Activated CD8-positive, alpha-beta memory T cell treated with anti-CD3 and anti-CD28 coated beads for 1 hour (primary cell): ENCODE measurements at regions not wholly inside any gene's neighbourhood (a gene's known extent, or its start where the extent isn't known, plus 50 kb on each side); places are given as distances from the start of the nearest gene placed in this dataset.

Experiments
- DNase-seq, 2 donors: peaks; one replicate each; pipeline ENCODE4 v3.0.0-alpha.2; 2020; ENCODE audit warnings: low read depth in 1 of 2; ENCODE audit errors: extremely low read depth in 1 of 2

DNA sequence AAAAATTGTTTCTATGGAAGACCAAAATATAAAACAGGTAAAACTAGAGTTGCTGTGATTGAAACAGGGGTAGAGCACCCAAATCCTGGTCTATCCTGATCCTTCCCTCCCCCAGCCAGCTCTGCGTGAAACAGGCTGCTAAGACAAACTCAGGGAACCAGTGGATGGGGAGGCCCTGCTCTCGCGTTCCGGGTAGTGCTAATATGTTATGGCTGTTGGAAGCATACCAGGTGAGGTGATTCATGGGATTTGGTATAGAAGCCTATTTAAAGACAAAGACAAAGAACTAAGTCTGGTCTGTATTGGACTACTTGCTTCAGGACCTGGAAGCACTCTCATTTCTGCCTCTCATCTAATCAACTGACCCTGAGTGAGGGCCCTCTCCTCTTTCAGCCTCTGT lies 63.0 kb upstream of the CCBE1 start:
- DNase-seq: no peak

DNA sequence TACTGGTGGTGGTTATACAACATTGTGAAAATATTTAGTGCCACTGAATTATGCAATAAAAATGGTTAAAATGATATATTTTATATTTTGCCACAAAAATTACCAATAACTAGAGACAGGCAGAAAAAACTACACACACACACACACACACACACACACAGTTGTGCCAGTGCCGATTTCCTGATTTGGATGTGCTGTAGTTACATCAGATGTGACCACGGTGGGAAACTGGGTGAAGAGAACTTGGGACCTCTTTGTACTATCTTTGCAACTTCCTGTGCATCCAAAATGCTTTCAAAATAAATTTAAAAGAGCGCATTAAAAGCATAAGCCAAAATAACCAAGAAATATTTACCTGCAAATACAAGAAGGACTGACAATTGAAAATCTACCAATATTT lies 61.6 kb upstream of the CCBE1 start:
- no peak for DNase-seq

DNA sequence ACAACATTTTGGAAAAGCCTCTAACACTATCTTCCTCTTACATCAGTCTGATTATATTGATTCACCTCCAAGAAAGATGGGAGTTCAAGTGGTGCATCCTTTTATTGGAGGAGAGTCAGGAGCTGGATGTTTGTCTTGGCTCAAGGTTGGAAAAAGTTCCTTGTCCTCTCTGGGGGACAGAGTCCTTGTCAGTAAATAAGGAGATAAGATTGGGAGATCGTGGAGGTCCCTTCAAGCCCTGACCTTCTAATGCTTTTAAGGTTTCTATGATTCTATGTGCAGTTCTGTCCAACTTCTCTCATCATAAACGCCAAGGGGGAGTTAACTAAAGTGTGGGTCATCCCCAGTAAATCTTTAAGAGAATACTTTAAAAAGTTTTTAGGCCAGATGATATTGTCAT lies 60.9 kb upstream of the CCBE1 start:
- no peak for DNase-seq

DNA sequence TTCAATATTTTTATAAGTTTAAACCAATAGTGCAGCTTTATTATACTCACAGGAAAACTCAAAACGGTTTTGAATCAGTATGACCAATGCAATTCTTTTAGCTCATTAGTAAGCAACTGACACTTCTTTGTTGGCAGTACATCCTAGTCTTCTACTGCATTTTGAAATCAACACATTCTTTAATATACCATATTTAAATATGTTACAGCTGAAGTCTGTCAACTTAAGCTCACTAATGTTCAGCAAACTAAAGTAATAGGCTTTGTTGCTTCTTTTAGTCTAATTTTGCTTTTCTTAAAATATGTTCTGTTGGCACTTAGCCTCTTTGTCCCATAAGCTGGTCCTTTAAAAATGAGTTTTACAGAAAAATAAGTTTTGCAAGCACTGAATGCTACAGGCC lies 55.4 kb upstream of the CCBE1 start:
- no peak for DNase-seq

DNA sequence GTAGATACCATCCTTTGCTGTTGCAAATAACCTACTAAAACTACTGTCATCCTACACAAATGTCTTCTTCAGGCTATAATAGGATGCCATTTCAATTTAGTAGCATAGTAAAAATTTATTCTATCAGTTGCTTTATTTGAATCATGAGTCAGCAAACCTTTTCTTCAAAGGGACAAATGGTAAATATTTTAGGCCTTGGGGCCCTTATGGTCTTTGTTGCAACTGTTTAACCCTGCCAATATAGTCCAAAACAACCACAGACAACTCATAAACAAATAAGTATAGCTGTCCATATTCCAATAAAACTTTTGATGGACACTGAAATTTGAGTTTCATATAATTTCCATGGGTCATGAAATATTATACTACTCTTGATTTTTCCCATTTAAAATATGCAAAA lies 54.0 kb upstream of the CCBE1 start:
- DNase-seq: no peak

DNA sequence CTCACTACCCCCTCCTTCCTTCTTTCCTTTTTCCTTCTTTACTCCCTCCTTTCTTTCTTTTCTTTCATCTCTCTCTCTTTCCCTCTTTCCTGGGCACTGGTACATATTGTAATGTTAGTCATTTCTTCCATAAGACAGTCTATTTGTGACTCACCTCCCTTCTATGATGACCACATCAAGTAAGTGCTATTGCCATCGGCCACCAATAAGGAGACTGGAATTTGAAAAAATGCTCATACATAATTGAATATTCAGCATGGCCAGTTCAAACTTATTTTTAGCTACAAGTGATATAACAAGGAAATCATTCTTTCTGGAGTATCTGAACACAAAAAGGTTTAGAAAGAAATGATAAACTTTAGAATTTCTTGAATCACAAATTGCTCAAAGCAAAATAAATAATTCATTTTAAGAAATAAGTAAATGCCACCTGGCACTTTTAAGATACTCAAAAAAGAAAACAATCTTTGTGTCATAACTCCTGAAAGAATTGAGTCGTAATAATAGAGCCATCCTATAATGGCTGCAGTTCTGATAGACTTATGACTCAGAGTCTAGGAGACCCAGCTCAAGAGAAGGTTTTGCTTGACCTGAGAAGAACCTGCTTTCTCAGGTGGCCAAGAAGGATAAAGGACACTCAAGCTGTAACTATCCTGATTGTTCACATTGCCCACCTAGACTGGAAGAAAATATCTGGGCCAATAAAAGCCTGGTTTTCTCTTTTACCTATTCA lies 51.6 kb upstream of the CCBE1 start:
- no peak for DNase-seq
